Endothelial cell of umbilical vein (primary cell): ENCODE measurements at regions not wholly inside any gene's neighbourhood (a gene's known extent, or its start where the extent isn't known, plus 50 kb on each side); places are given as distances from the start of the nearest gene placed in this dataset.

Experiments
- BruUV-seq: library from RNA; stranded (reverse); fragments of 400-500 nt; replicated peaks from 2 replicates; lab custom pipeline; 2021; lab: Mats Ljungman, UMichigan
- CTCF ChIA-PET: fragments of 300-600, 350-600 bp; sonication (Branson Sonifier 250); formaldehyde crosslinking; loops from one replicate; lab custom pipeline; 2021; ENCODE audit warnings: antibody characterized with exemption, inconsistent platforms; lab: Charles Lee
- POLR2A ChIA-PET: fragments of 300-600, 350-600 bp; sonication (Branson Sonifier 250); formaldehyde crosslinking; loops from one replicate; lab custom pipeline; 2021; ENCODE audit warnings: antibody characterized with exemption, inconsistent platforms; lab: Charles Lee
- DNase-seq: peaks from one replicate; pipeline ENCODE4 v3.0.0-alpha.2; 2011; ENCODE audit warnings: low read depth, low spot score
- FAIRE-seq: peaks from 2 replicates; lab custom pipeline; 2011; peaks lifted over from hg19 to GRCh38; lab: Jason Lieb, UNC
- H2AFZ ChIP-seq: 2 replicates; pipeline ENCODE4 v1.6.0; 2012; ENCODE audit warnings: low read depth, low read length, control low read depth, inconsistent platforms
- H3K27ac ChIP-seq: 2 replicates; pipeline ENCODE4 v1.5.1; 2011; ENCODE audit warnings: low read depth, mild to moderate bottlenecking, control low read depth, low read length, moderate library complexity; ENCODE audit not compliant: insufficient read depth
- H3K27me3 ChIP-seq, 2 experiments: 2 replicates each; pipeline versions ENCODE4 v1.6.0 to v1.6.1; 2011; ENCODE audit warnings: low read length in 2 of 2, mixed read lengths in 1 of 2; ENCODE audit not compliant: control insufficient read depth in 2 of 2, insufficient read depth in 2 of 2
- H3K36me3 ChIP-seq, 2 experiments: 2 replicates in 1 of 2; 3 replicates in 1 of 2; pipeline ENCODE4 v1.5.1; 2011; ENCODE audit warnings: low read length in 2 of 2, mild to moderate bottlenecking in 1 of 2, moderate library complexity in 1 of 2; ENCODE audit not compliant: control insufficient read depth in 2 of 2, insufficient read depth in 2 of 2; ENCODE audit errors: extremely low read depth in 1 of 2
- H3K4me1 ChIP-seq: 3 replicates; pipeline ENCODE4 v1.5.1; 2011; ENCODE audit warnings: mild to moderate bottlenecking, low read length; ENCODE audit not compliant: control insufficient read depth, insufficient read depth; ENCODE audit errors: extremely low read depth
- H3K4me2 ChIP-seq: 2 replicates; pipeline ENCODE4 v1.6.1; 2011; ENCODE audit warnings: low read length, control low read depth, mixed read lengths; ENCODE audit not compliant: insufficient read depth
- H3K4me3 ChIP-seq, 3 experiments: fragments of 200-600 bp in 1 of 3; sonication (generic), shearing (Covaris generic) in 1 of 3; replicated peaks in 1 of 3; 2 replicates each; pipeline ENCODE4 v1.5.1; 2011 to 2016; ENCODE audit warnings: control low read depth in 3 of 3, low read length in 3 of 3, mild to moderate bottlenecking in 2 of 3, inconsistent platforms in 1 of 3, low read depth in 1 of 3, moderate library complexity in 1 of 3; ENCODE audit not compliant: insufficient read depth in 1 of 3
- H3K79me2 ChIP-seq: 2 replicates; pipeline ENCODE4 v1.6.0; 2012; ENCODE audit warnings: low read length, inconsistent platforms; ENCODE audit not compliant: control insufficient read depth, insufficient read depth
- H3K9ac ChIP-seq: replicated peaks from 2 replicates; pipeline ENCODE3; 2011; ENCODE audit warnings: low read length, control low read depth; ENCODE audit not compliant: insufficient read depth; ENCODE audit errors: extremely low read depth
- H3K9me1 ChIP-seq: replicated peaks from 3 replicates; pipeline ENCODE4 v1.6.0; 2011; ENCODE audit warnings: mild to moderate bottlenecking, low read length; ENCODE audit not compliant: control insufficient read depth, insufficient read depth; ENCODE audit errors: extremely low read depth
- H3K9me3 ChIP-seq: replicated peaks from 2 replicates; pipeline ENCODE4 v1.5.1; 2012; ENCODE audit warnings: low read length, inconsistent platforms; ENCODE audit not compliant: control insufficient read depth, insufficient read depth
- H4K20me1 ChIP-seq: replicated peaks from 2 replicates; pipeline ENCODE3; 2011; ENCODE audit warnings: mild to moderate bottlenecking, low read length; ENCODE audit not compliant: control insufficient read depth, insufficient read depth; ENCODE audit errors: extremely low read depth
- CTCF ChIP-seq, 2 donors: IDR thresholded peaks; 1 replicate in 1 of 2; 2 replicates in 1 of 2; pipeline ENCODE4 v1.5.1; 2011; ENCODE audit warnings: low read length in 2 of 2, mild to moderate bottlenecking in 2 of 2, moderate library complexity in 2 of 2, control low read depth in 1 of 2, inconsistent platforms in 1 of 2, low read depth in 1 of 2; ENCODE audit not compliant: insufficient read depth in 1 of 2; ENCODE audit errors: extremely low read depth in 1 of 2
- EZH2 ChIP-seq: IDR thresholded peaks from 2 replicates; pipeline ENCODE4 v1.6.1; 2012; ENCODE audit warnings: borderline replicate concordance, low read depth, mild to moderate bottlenecking, moderate library complexity, low read length, inconsistent platforms; ENCODE audit not compliant: severe bottlenecking
- FOS ChIP-seq: IDR thresholded peaks from 2 replicates; pipeline ENCODE4 v1.6.1; 2011; ENCODE audit warnings: mild to moderate bottlenecking, low read length, moderate library complexity, borderline replicate concordance; ENCODE audit not compliant: insufficient read depth
- GATA2 ChIP-seq: IDR thresholded peaks from 2 replicates; pipeline ENCODE4 v1.7.0; 2011; ENCODE audit warnings: low read depth, mild to moderate bottlenecking, moderate library complexity, mixed read lengths, low read length; ENCODE audit not compliant: insufficient read length, insufficient read depth
- JUN ChIP-seq: IDR thresholded peaks from 2 replicates; pipeline ENCODE4 v1.6.1; 2011; ENCODE audit warnings: borderline replicate concordance, low read depth; ENCODE audit not compliant: insufficient read length, insufficient read depth
- MYC ChIP-seq: IDR thresholded peaks from one replicate; pipeline ENCODE4 v1.6.1; 2011; ENCODE audit warnings: mild to moderate bottlenecking, low read depth, low read length
- POLR2AphosphoS5 ChIP-seq: IDR thresholded peaks from 2 replicates; pipeline ENCODE4 v1.6.1; 2012; ENCODE audit warnings: low read depth, mild to moderate bottlenecking, control low read depth, low read length, moderate library complexity; ENCODE audit not compliant: insufficient read depth
- dilution Hi-C: fragments of 300-500 bp; cut with MboI; formaldehyde crosslinking; loops from one replicate; pipeline ENCODE4 v1.15.0; 2019; ENCODE audit warnings: low sequenced_read_pairs; ENCODE audit not compliant: extremely low pct_ligation_motif_present
- intact Hi-C: fragments of 100-400 bp; cut with micrococcal nuclease; formaldehyde crosslinking; loops from one replicate; pipeline ENCODE4 v1.10.0; 2022
- TF ChIP-seq, protein P1 (sequence below): IDR thresholded peaks from 2 replicates; pipeline ENCODE4 v1.6.1; 2011; ENCODE audit not compliant: insufficient read depth, insufficient read length

- Histone ChIP-seq H4K20me1 (no peaks in the 10 kb centered on the region), H3K4me1 (no peaks in the 10 kb centered on the region), H3K4me3 (no peak overlapping the region), H3K9me3 (no peaks in the 10 kb centered on the region), H3K9me1 (no peaks in the 10 kb centered on the region), H3K27me3 (no peaks in the 10 kb centered on the region), H3K4me2 (no peak overlapping the region), H3K36me3 (no peaks in the 10 kb centered on the region), H3K79me2 (no peaks in the 10 kb centered on the region), H3K27ac (no peak overlapping the region), H3K9ac (no peak overlapping the region), H2AFZ (no peak overlapping the region)
- intact Hi-C loops (no loop called here), dilution Hi-C loops (no loop called here)
- no peak for FAIRE-seq
- ChIA-PET CTCF (no interaction called here), POLR2A (no interaction called here)
- BruUV-seq: no TSS peak
- DNase-seq: no peak
- TF ChIP-seq, protein P1, sequence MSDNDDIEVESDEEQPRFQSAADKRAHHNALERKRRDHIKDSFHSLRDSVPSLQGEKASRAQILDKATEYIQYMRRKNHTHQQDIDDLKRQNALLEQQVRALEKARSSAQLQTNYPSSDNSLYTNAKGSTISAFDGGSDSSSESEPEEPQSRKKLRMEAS: no peak
- no peak for TF ChIP-seq CTCF (IDR thresholded peaks at IDR 0.05; ENCODE audit: extremely low read depth in 1 of 2, insufficient read depth in 1 of 2, low read depth in 1 of 2, low read length in 2 of 2)
- TF ChIP-seq MYC: no peak
- TF ChIP-seq JUN: no peak
- no peak for TF ChIP-seq POLR2AphosphoS5
- TF ChIP-seq EZH2: no peak
- no peak for TF ChIP-seq GATA2
- no peak for TF ChIP-seq FOS
Observed at GRCh38 chrX:87961471-87961870, 443.9 kb downstream of the KLHL4 start.
